ENCODE measurements at regions not wholly inside any gene's neighbourhood (a gene's known extent, or its start where the extent isn't known, plus 50 kb on each side); places are given as distances from the start of the nearest gene placed in this dataset.

DNA sequence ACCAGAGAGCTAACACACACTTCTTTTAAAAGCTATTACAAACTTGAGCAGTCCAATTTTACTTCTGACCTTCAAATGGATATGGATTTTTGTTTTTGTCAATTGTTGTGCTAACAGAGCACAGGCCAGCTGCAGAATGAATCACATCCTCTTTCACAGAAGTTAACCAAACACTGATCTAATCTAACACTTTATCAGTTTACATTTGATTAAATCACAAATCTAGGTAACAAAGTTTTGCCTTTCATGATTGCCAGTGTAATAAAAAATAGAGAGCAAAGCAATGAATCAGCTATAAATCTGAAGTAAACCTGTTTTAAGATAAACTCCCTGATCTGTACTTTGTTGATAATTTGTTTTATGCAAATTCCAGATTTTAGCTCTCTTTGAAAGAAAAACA is 273.1 kb upstream of the RGS6 start:
- no peaks in the 10 kb centered on the region for H3K9me3 ChIP-seq (ENCODE audit: insufficient read depth, low read depth, low read length)
- H3K18ac ChIP-seq (ENCODE audit: low read length) = no peak overlapping the region

GRCh38 chr14:71661441-71661840 is 270.8 kb upstream of the RGS6 start:
- Histone ChIP-seq H3K4me2 (ENCODE audit: low read length) (no peak overlapping the region), H2BK120ac (ENCODE audit: insufficient read depth, low read length, poor library complexity) (no peak overlapping the region), H3K36me3 (ENCODE audit: control insufficient read depth in 1 of 2, insufficient read depth in 2 of 2, low read length in 2 of 2) (peaks cover 2 to 4% of the 10 kb centered on the region in 2 experiments), H3K14ac (ENCODE audit: low read length) (no peak overlapping the region), H3K18ac (ENCODE audit: low read length) (no peak overlapping the region), H3K9ac (ENCODE audit: low read length) (no peak overlapping the region), H2BK5ac (ENCODE audit: low read depth, low read length, poor library complexity) (no peak overlapping the region), H3K27me3 (ENCODE audit: insufficient read depth, low read length) (no peaks in the 10 kb centered on the region), H4K8ac (ENCODE audit: low read depth, low read length) (no peak overlapping the region), H3K4ac (ENCODE audit: low read depth, low read length) (no peak overlapping the region), H3K23ac (ENCODE audit: low read length) (no peak overlapping the region), H2AK5ac (ENCODE audit: low read length) (no peak overlapping the region), H2AFZ (ENCODE audit: insufficient read depth, low read length, poor library complexity) (no peak overlapping the region), H4K91ac (ENCODE audit: low read depth, low read length) (no peak overlapping the region), H4K12ac (ENCODE audit: low read depth, low read length) (no peak overlapping the region), H3K79me1 (ENCODE audit: low read length) (no peaks in the 10 kb centered on the region), H3K79me2 (ENCODE audit: control insufficient read depth, insufficient read depth, low read length, poor library complexity) (no peaks in the 10 kb centered on the region), H3K27ac (ENCODE audit: low read depth, low read length) (no peak overlapping the region), H3K4me1 (ENCODE audit: control insufficient read depth in 1 of 2, insufficient read depth in 2 of 2, low read length in 2 of 2) (peaks cover 0 to 3% of the 10 kb centered on the region in 2 experiments), H3K4me3 (ENCODE audit: low read depth, low read length) (no peak overlapping the region), H2BK12ac (ENCODE audit: low read length) (no peak overlapping the region), H3K9me3 (ENCODE audit: insufficient read depth, low read depth, low read length) (no peaks in the 10 kb centered on the region)
- WGBS (ENCODE audit: extremely low coverage, insufficient coverage, insufficient read length) = 100% methylated on average over 1 of the region's 5 CpGs
- DNase-seq = peak in 1 of 2 donors; percentile 35

More for the DNA sequence above, 273.1 kb upstream of the RGS6 start:
- Histone ChIP-seq H3K4me1 (ENCODE audit: control insufficient read depth in 1 of 2, insufficient read depth in 2 of 2, low read length in 2 of 2) (peaks cover 0 to 3% of the 10 kb centered on the region in 2 experiments), H3K14ac (ENCODE audit: low read length) (no peak overlapping the region), H3K27me3 (ENCODE audit: insufficient read depth, low read length) (no peaks in the 10 kb centered on the region), H4K12ac (ENCODE audit: low read depth, low read length) (no peak overlapping the region), H3K23ac (ENCODE audit: low read length) (no peak overlapping the region), H4K8ac (ENCODE audit: low read depth, low read length) (no peak overlapping the region), H3K79me2 (ENCODE audit: control insufficient read depth, insufficient read depth, low read length, poor library complexity) (no peaks in the 10 kb centered on the region), H2BK12ac (ENCODE audit: low read length) (no peak overlapping the region), H4K91ac (ENCODE audit: low read depth, low read length) (no peak overlapping the region), H3K36me3 (ENCODE audit: control insufficient read depth in 1 of 2, insufficient read depth in 2 of 2, low read length in 2 of 2) (peaks cover 2 to 4% of the 10 kb centered on the region in 2 experiments), H2BK120ac (ENCODE audit: insufficient read depth, low read length, poor library complexity) (no peak overlapping the region), H2AK5ac (ENCODE audit: low read length) (no peak overlapping the region), H2BK5ac (ENCODE audit: low read depth, low read length, poor library complexity) (no peak overlapping the region), H3K4ac (ENCODE audit: low read depth, low read length) (no peak overlapping the region), H3K9ac (ENCODE audit: low read length) (no peak overlapping the region), H3K79me1 (ENCODE audit: low read length) (no peaks in the 10 kb centered on the region), H3K27ac (ENCODE audit: low read depth, low read length) (no peak overlapping the region), H2AFZ (ENCODE audit: insufficient read depth, low read length, poor library complexity) (no peak overlapping the region), H3K4me3 (ENCODE audit: low read depth, low read length) (no peak overlapping the region), H3K4me2 (ENCODE audit: low read length) (no peak overlapping the region)
- DNase-seq = no peak

- Histone ChIP-seq H3K79me2 (ENCODE audit: control insufficient read depth, insufficient read depth, low read length, poor library complexity) (no peaks in the 10 kb centered on the region), H2BK5ac (ENCODE audit: low read depth, low read length, poor library complexity) (no peak overlapping the region)
Observed at GRCh38 chr14:71662291-71662790, 269.9 kb upstream of the RGS6 start.

GRCh38 chr14:71665157-71665556 is 267.1 kb upstream of the RGS6 start:
- H2BK120ac ChIP-seq (ENCODE audit: insufficient read depth, low read length, poor library complexity) = no peak overlapping the region
- H3K23ac ChIP-seq (ENCODE audit: low read length) = no peak overlapping the region
- no peak overlapping the region for H3K14ac ChIP-seq (ENCODE audit: low read length)
- H3K4ac ChIP-seq (ENCODE audit: low read depth, low read length) = no peak overlapping the region
- no peak overlapping the region for H3K9ac ChIP-seq (ENCODE audit: low read length)
- H3K4me3 ChIP-seq (ENCODE audit: low read depth, low read length) = no peak overlapping the region
- H4K91ac ChIP-seq (ENCODE audit: low read depth, low read length) = no peak overlapping the region
- no peak overlapping the region for H3K18ac ChIP-seq (ENCODE audit: low read length)
- no peaks in the 10 kb centered on the region for H3K9me3 ChIP-seq (ENCODE audit: insufficient read depth, low read depth, low read length)
- no peaks in the 10 kb centered on the region for H3K27me3 ChIP-seq (ENCODE audit: insufficient read depth, low read length)
- no peak overlapping the region for H3K4me2 ChIP-seq (ENCODE audit: low read length)
- no CpG with 5 or more reads among the region's 1 CpG for WGBS (ENCODE audit: extremely low coverage, insufficient coverage, insufficient read length)
- no peak overlapping the region for H2AFZ ChIP-seq (ENCODE audit: insufficient read depth, low read length, poor library complexity)
- no peak overlapping the region for H4K12ac ChIP-seq (ENCODE audit: low read depth, low read length)
- no peak overlapping the region for H2BK5ac ChIP-seq (ENCODE audit: low read depth, low read length, poor library complexity)
- peaks cover 2 to 4% of the 10 kb centered on the region in 2 experiments for H3K36me3 ChIP-seq (ENCODE audit: control insufficient read depth in 1 of 2, insufficient read depth in 2 of 2, low read length in 2 of 2)
- H2AK5ac ChIP-seq (ENCODE audit: low read length) = no peak overlapping the region
- no peak overlapping the region for H4K8ac ChIP-seq (ENCODE audit: low read depth, low read length)
- H2BK12ac ChIP-seq (ENCODE audit: low read length) = no peak overlapping the region
- peaks cover 5 to 6% of the 10 kb centered on the region in 2 experiments for H3K4me1 ChIP-seq (ENCODE audit: control insufficient read depth in 1 of 2, insufficient read depth in 2 of 2, low read length in 2 of 2)
- DNase-seq = no peak
- no peaks in the 10 kb centered on the region for H3K79me1 ChIP-seq (ENCODE audit: low read length)
- no peaks in the 10 kb centered on the region for H3K79me2 ChIP-seq (ENCODE audit: control insufficient read depth, insufficient read depth, low read length, poor library complexity)
- H3K27ac ChIP-seq (ENCODE audit: low read depth, low read length) = no peak overlapping the region

More at GRCh38 chr14:71662291-71662790, 269.9 kb upstream of the RGS6 start:
- no peak overlapping the region for H3K4ac ChIP-seq (ENCODE audit: low read depth, low read length)
- no peak overlapping the region for H3K23ac ChIP-seq (ENCODE audit: low read length)
- peaks cover 2 to 4% of the 10 kb centered on the region in 2 experiments for H3K36me3 ChIP-seq (ENCODE audit: control insufficient read depth in 1 of 2, insufficient read depth in 2 of 2, low read length in 2 of 2)
- no peak overlapping the region for H4K12ac ChIP-seq (ENCODE audit: low read depth, low read length)
- H4K91ac ChIP-seq (ENCODE audit: low read depth, low read length) = no peak overlapping the region
- WGBS (ENCODE audit: extremely low coverage, insufficient coverage, insufficient read length) = no CpG with 5 or more reads among the region's 4 CpGs
- H3K18ac ChIP-seq (ENCODE audit: low read length) = no peak overlapping the region
- no peaks in the 10 kb centered on the region for H3K27me3 ChIP-seq (ENCODE audit: insufficient read depth, low read length)
- H2BK12ac ChIP-seq (ENCODE audit: low read length) = no peak overlapping the region
- no peak overlapping the region for H3K4me3 ChIP-seq (ENCODE audit: low read depth, low read length)
- H2AFZ ChIP-seq (ENCODE audit: insufficient read depth, low read length, poor library complexity) = no peak overlapping the region
- no peak overlapping the region for H2AK5ac ChIP-seq (ENCODE audit: low read length)
- H3K27ac ChIP-seq (ENCODE audit: low read depth, low read length) = no peak overlapping the region
- H2BK120ac ChIP-seq (ENCODE audit: insufficient read depth, low read length, poor library complexity) = no peak overlapping the region
- H3K9ac ChIP-seq (ENCODE audit: low read length) = no peak overlapping the region
- no peaks in the 10 kb centered on the region for H3K9me3 ChIP-seq (ENCODE audit: insufficient read depth, low read depth, low read length)
- H4K8ac ChIP-seq (ENCODE audit: low read depth, low read length) = no peak overlapping the region
- H3K4me2 ChIP-seq (ENCODE audit: low read length) = no peak overlapping the region
- H3K79me1 ChIP-seq (ENCODE audit: low read length) = no peaks in the 10 kb centered on the region
- DNase-seq = peak; percentile 19 to 58
- no peak overlapping the region for H3K14ac ChIP-seq (ENCODE audit: low read length)
- peaks cover 2 to 3% of the 10 kb centered on the region in 2 experiments for H3K4me1 ChIP-seq (ENCODE audit: control insufficient read depth in 1 of 2, insufficient read depth in 2 of 2, low read length in 2 of 2)
